H1 (cell line): ENCODE measurements at regions not wholly inside any gene's neighbourhood (a gene's known extent, or its start where the extent isn't known, plus 50 kb on each side); places are given as distances from the start of the nearest gene placed in this dataset.

Experiments used
- CTCF ChIA-PET: fragments of 300-600 bp; sonication (Branson Sonifier 250); formaldehyde crosslinking; loops from one replicate; lab custom pipeline; 2021; ENCODE audit not compliant: partially characterized antibody; lab: Charles Lee
- POLR2A ChIA-PET: fragments of 300-600 bp; sonication (Branson Sonifier 250); formaldehyde crosslinking; loops from one replicate; lab custom pipeline; 2021; ENCODE audit warnings: inconsistent platforms; ENCODE audit not compliant: partially characterized antibody; lab: Charles Lee
- DNase-seq, 2 experiments: peaks; one replicate each; pipeline versions ENCODE4 v3.0.0 to v3.0.0-alpha.2; 2010 to 2022; ENCODE audit warnings: low spot score in 2 of 2, low read depth in 1 of 2, mixed read lengths in 1 of 2
- FAIRE-seq: peaks from 2 replicates; lab custom pipeline; 2011; peaks lifted over from hg19 to GRCh38; lab: Jason Lieb, UNC
- H2AFZ ChIP-seq: 2 replicates; pipeline ENCODE4 v1.8.1; 2012; ENCODE audit warnings: low read length, inconsistent platforms
- H2AK5ac ChIP-seq: 2 replicates; pipeline ENCODE4 v1.6.1; 2013; ENCODE audit warnings: low read depth, low read length
- H2BK120ac ChIP-seq: replicated peaks from 2 replicates; pipeline ENCODE3; 2013; ENCODE audit warnings: low read depth, low read length, inconsistent platforms
- H2BK12ac ChIP-seq: 2 replicates; pipeline ENCODE4 v1.6.1; 2013; ENCODE audit warnings: low read depth, low read length
- H2BK15ac ChIP-seq: 2 replicates; pipeline ENCODE4 v1.6.1; 2013; ENCODE audit warnings: low read length
- H2BK20ac ChIP-seq: 2 replicates; pipeline ENCODE4 v1.6.1; 2013; ENCODE audit warnings: low read length
- H2BK5ac ChIP-seq: 2 replicates; pipeline ENCODE4 v1.6.1; 2013; ENCODE audit warnings: low read depth, low read length
- H3K14ac ChIP-seq: 2 replicates; pipeline ENCODE4 v1.6.1; 2013; ENCODE audit warnings: inconsistent platforms; ENCODE audit not compliant: insufficient read length
- H3K18ac ChIP-seq: 2 replicates; pipeline ENCODE4 v1.6.1; 2013; ENCODE audit warnings: low read length; ENCODE audit errors: extremely low read depth
- H3K23ac ChIP-seq: 2 replicates; pipeline ENCODE4 v1.6.1; 2013; ENCODE audit warnings: inconsistent platforms; ENCODE audit not compliant: insufficient read length
- H3K23me2 ChIP-seq: 2 replicates; pipeline ENCODE4 v1.6.1; 2013; ENCODE audit warnings: low read depth, low read length
- H3K27ac ChIP-seq: 2 replicates; pipeline ENCODE4 v1.6.1; 2011; ENCODE audit warnings: low read depth, low read length, inconsistent platforms
- H3K27me3 ChIP-seq, 4 experiments: replicated peaks in 1 of 4; 1 replicate in 1 of 4; 2 replicates in 3 of 4; pipeline versions ENCODE4 v1.6.1 to v1.8.1; 2011 to 2013; ENCODE audit warnings: low read length in 3 of 4, mild to moderate bottlenecking in 3 of 4, inconsistent platforms in 2 of 4, mixed read lengths in 2 of 4, moderate library complexity in 1 of 4; ENCODE audit not compliant: control insufficient read depth in 3 of 4, insufficient read depth in 3 of 4; ENCODE audit errors: extremely low read depth in 1 of 4
- H3K36me3 ChIP-seq, 4 experiments: 2 replicates each; pipeline versions ENCODE4 v1.6.1 to v1.8.1; 2011 to 2013; ENCODE audit warnings: mild to moderate bottlenecking in 4 of 4, low read length in 3 of 4, moderate library complexity in 2 of 4, control low read depth in 1 of 4, inconsistent platforms in 1 of 4; ENCODE audit not compliant: insufficient read depth in 4 of 4, control insufficient read depth in 2 of 4
- H3K4ac ChIP-seq: replicated peaks from 2 replicates; pipeline ENCODE3; 2013; ENCODE audit warnings: low read length, low read depth, mixed read lengths, inconsistent platforms; ENCODE audit not compliant: insufficient read length
- H3K4me1 ChIP-seq, 4 experiments: replicated peaks in 1 of 4; 1 replicate in 1 of 4; 2 replicates in 3 of 4; pipeline versions ENCODE4 v1.6.1 to v1.8.1; 2011 to 2013; ENCODE audit warnings: low read length in 3 of 4, inconsistent platforms in 2 of 4, mixed read lengths in 1 of 4; ENCODE audit not compliant: insufficient read depth in 4 of 4, control insufficient read depth in 3 of 4
- H3K4me2 ChIP-seq, 2 experiments: 2 replicates each; pipeline versions ENCODE4 v1.6.1 to v1.8.1; 2011 to 2013; ENCODE audit warnings: low read depth in 2 of 2, low read length in 2 of 2, control low read depth in 1 of 2, inconsistent platforms in 1 of 2, mild to moderate bottlenecking in 1 of 2; ENCODE audit not compliant: insufficient read depth in 1 of 2
- H3K4me3 ChIP-seq, 4 experiments: fragments of 200-600, 300-600 bp in 1 of 4; sonication (generic), shearing (Covaris generic), sonication (Bioruptor Twin) in 1 of 4; 2 replicates each; pipeline versions ENCODE4 v1.5.1 to v1.8.1; 2011 to 2016; ENCODE audit warnings: low read length in 4 of 4, low read depth in 3 of 4, control low read depth in 2 of 4, inconsistent platforms in 2 of 4, mild to moderate bottlenecking in 2 of 4, mixed read lengths in 1 of 4, moderate library complexity in 1 of 4; ENCODE audit not compliant: insufficient read depth in 2 of 4; ENCODE audit errors: extremely low read depth in 1 of 4
- H3K56ac ChIP-seq: replicated peaks from 2 replicates; pipeline ENCODE3; 2013; ENCODE audit warnings: low read depth, mild to moderate bottlenecking, mixed read lengths, low read length, inconsistent platforms; ENCODE audit not compliant: insufficient read length
- H3K79me1 ChIP-seq: 2 replicates; pipeline ENCODE4 v1.6.1; 2013; ENCODE audit warnings: low read depth, low read length, control low read depth
- H3K79me2 ChIP-seq, 2 experiments: 2 replicates each; pipeline versions ENCODE4 v1.6.1 to v1.8.1; 2012 to 2013; ENCODE audit warnings: low read length in 2 of 2, mild to moderate bottlenecking in 2 of 2, inconsistent platforms in 1 of 2; ENCODE audit not compliant: insufficient read depth in 2 of 2, control insufficient read depth in 1 of 2
- H3K9ac ChIP-seq, 4 experiments: replicated peaks in 1 of 4; 1 replicate in 1 of 4; 2 replicates in 3 of 4; pipeline versions ENCODE4 v1.6.1 to v1.8.1; 2011 to 2013; ENCODE audit warnings: low read depth in 3 of 4, low read length in 3 of 4, control low read depth in 2 of 4, mild to moderate bottlenecking in 2 of 4, moderate library complexity in 2 of 4, inconsistent platforms in 1 of 4; ENCODE audit errors: extremely low read depth in 1 of 4
- H3K9me3 ChIP-seq, 2 experiments: 2 replicates each; pipeline versions ENCODE4 v1.6.1 to v1.8.1; 2012 to 2013; ENCODE audit warnings: mild to moderate bottlenecking in 2 of 2, moderate library complexity in 2 of 2, control low read depth in 1 of 2, inconsistent platforms in 1 of 2, low read depth in 1 of 2, low read length in 1 of 2, mixed read lengths in 1 of 2; ENCODE audit not compliant: insufficient read depth in 2 of 2
- H4K20me1 ChIP-seq, 2 experiments: replicated peaks in 1 of 2; 2 replicates each; pipeline versions ENCODE3 to v1.8.1; 2011 to 2013; ENCODE audit warnings: inconsistent platforms in 2 of 2, low read length in 2 of 2, mild to moderate bottlenecking in 1 of 2; ENCODE audit not compliant: insufficient read depth in 2 of 2, control insufficient read depth in 1 of 2
- H4K5ac ChIP-seq: 2 replicates; pipeline ENCODE4 v1.6.1; 2013; ENCODE audit warnings: low read length, low read depth, mixed read lengths, inconsistent platforms; ENCODE audit not compliant: insufficient read length
- H4K8ac ChIP-seq: 2 replicates; pipeline ENCODE4 v1.8.0; 2013; ENCODE audit warnings: mild to moderate bottlenecking, moderate library complexity, low read length, inconsistent platforms; ENCODE audit not compliant: insufficient read depth; ENCODE audit errors: extremely low read depth
- H4K91ac ChIP-seq: replicated peaks from 2 replicates; pipeline ENCODE3; 2013; ENCODE audit warnings: low read length, mixed read lengths, inconsistent platforms; ENCODE audit not compliant: insufficient read length
- CBX5 ChIP-seq: fragments of 300-800, 300-1000 bp; sonication (generic); IDR thresholded peaks from 2 replicates; pipeline ENCODE4 v1.7.1; 2016; ENCODE audit warnings: antibody characterized with exemption, low read length, low read depth
- CEBPB ChIP-seq: IDR thresholded peaks from 2 replicates; pipeline ENCODE4 v1.6.1; 2012; ENCODE audit warnings: low read depth, low read length
- EZH2 ChIP-seq: fragments of 200-600 bp; sonication (generic); IDR thresholded peaks from 2 replicates; pipeline ENCODE4 v1.7.1; 2012; ENCODE audit warnings: low read depth, mild to moderate bottlenecking, moderate library complexity, low read length, inconsistent platforms; ENCODE audit not compliant: severe bottlenecking
- KDM5A ChIP-seq: fragments of 200-600 bp; IDR thresholded peaks from 2 replicates; pipeline ENCODE4 v1.7.1; 2012; ENCODE audit warnings: mild to moderate bottlenecking, low read length, inconsistent platforms, mixed read lengths
- RFX5 ChIP-seq: IDR thresholded peaks from 2 replicates; pipeline ENCODE4 v1.6.1; 2011; ENCODE audit warnings: low read depth, low read length, improper control_type of control experiment, borderline replicate concordance
- RXRA ChIP-seq: IDR thresholded peaks from 2 replicates; pipeline ENCODE4 v1.6.1; 2011; ENCODE audit warnings: low read depth, mild to moderate bottlenecking, low read length, moderate library complexity; ENCODE audit not compliant: insufficient read depth
- TAF7 ChIP-seq: optimal IDR thresholded peaks from 2 replicates; pipeline ENCODE3; 2011; ENCODE audit warnings: low read depth, mild to moderate bottlenecking, inconsistent platforms, low read length, moderate library complexity, borderline replicate concordance
- TBP ChIP-seq: IDR thresholded peaks from 2 replicates; pipeline ENCODE4 v1.6.1; 2011; ENCODE audit warnings: low read depth, low read length, improper control_type of control experiment
- TCF12 ChIP-seq: IDR thresholded peaks from 2 replicates; pipeline ENCODE4 v1.6.1; 2011; ENCODE audit warnings: low read depth, mild to moderate bottlenecking, low read length
- TEAD4 ChIP-seq: IDR thresholded peaks from 2 replicates; pipeline ENCODE4 v1.6.1; 2012; ENCODE audit warnings: low read depth, low read length, inconsistent platforms, mixed read lengths
- WGBS, 2 experiments: shearing (Covaris generic) in 1 of 2; methylation state at CpG; one replicate each; pipeline versions ENCODE4 v1.1.6 to v1.1.7; 2013 to 2015; ENCODE audit warnings: low lambda C conversion rate in 2 of 2, mixed read lengths in 2 of 2, inconsistent platforms in 1 of 2, low coverage in 1 of 2, missing lambda C conversion rate in 1 of 2; ENCODE audit not compliant: insufficient replicate concordance in 2 of 2, insufficient coverage in 1 of 2, insufficient read length in 1 of 2; ENCODE audit errors: extremely low coverage in 1 of 2, missing lambda C conversion rate in 1 of 2; 5-methylcytosine and 5-hydroxymethylcytosine counted together
- TF ChIP-seq, protein P1 (sequence below), 3 experiments: IDR thresholded peaks; 1 replicate in 2 of 3; 2 replicates in 1 of 3; pipeline versions ENCODE4 v1.5.1 to v1.6.1; 2011; ENCODE audit warnings: low read length in 3 of 3, mild to moderate bottlenecking in 3 of 3, inconsistent platforms in 2 of 3, low read depth in 1 of 3, moderate library complexity in 1 of 3; ENCODE audit not compliant: insufficient read depth in 1 of 3; ENCODE audit errors: control extremely low read depth in 1 of 3

DNA sequence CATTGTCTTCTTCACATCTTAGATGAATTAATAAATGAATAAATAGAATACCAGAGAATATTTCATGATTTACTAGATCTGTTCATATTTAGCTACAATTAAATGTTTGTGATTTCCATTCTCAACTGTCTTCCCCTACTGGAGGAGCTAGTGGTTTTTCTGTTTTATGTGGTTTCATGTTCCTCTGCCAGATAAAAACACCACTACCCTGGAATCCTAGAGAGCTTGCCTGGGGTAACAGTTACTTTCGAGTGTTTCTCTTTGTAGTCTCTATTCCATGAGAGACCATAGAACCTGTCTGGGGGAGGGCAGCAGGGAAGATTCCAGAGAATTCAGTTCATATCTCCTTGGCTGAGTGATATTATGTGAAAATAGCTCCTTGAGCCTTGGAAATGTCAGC, 349.2 kb downstream of the INSIG2 start (continued):
- TF ChIP-seq CEBPB: no peak

DNA sequence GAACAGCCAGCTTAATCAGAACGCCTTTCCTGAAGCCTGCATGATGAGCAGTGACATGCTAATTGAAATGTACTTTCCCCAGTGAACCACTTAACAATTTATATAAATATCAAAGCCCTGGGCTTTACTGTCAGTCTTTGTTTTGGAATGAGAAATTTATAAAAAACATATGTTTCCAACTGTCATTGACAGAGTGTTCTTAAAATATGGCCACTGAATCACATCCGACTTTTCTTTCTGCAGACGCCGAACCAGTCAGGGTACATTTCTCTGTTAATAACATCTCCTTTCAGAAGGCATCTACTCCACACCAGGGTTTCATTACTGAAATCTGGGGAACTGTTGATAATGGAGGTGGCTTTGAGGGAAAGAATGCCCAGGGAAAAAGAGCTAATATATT, 343.7 kb downstream of the INSIG2 start:
- no peak for TF ChIP-seq TCF12
- no peak for TF ChIP-seq RFX5
- TF ChIP-seq TEAD4: no peak
- TF ChIP-seq RXRA: no peak
- TF ChIP-seq KDM5A: no peak
- TF ChIP-seq TAF7: no peak
- TF ChIP-seq CBX5: no peak
- no peak for TF ChIP-seq TBP
- no peak for TF ChIP-seq EZH2
- TF ChIP-seq, protein P1, sequence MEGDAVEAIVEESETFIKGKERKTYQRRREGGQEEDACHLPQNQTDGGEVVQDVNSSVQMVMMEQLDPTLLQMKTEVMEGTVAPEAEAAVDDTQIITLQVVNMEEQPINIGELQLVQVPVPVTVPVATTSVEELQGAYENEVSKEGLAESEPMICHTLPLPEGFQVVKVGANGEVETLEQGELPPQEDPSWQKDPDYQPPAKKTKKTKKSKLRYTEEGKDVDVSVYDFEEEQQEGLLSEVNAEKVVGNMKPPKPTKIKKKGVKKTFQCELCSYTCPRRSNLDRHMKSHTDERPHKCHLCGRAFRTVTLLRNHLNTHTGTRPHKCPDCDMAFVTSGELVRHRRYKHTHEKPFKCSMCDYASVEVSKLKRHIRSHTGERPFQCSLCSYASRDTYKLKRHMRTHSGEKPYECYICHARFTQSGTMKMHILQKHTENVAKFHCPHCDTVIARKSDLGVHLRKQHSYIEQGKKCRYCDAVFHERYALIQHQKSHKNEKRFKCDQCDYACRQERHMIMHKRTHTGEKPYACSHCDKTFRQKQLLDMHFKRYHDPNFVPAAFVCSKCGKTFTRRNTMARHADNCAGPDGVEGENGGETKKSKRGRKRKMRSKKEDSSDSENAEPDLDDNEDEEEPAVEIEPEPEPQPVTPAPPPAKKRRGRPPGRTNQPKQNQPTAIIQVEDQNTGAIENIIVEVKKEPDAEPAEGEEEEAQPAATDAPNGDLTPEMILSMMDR (IDR thresholded peaks at IDR 0.05; ENCODE audit: control extremely low read depth in 1 of 3, insufficient read depth in 1 of 3, low read depth in 1 of 3, low read length in 3 of 3): no peak
- no peak overlapping the region for H3K56ac ChIP-seq
- H2BK12ac ChIP-seq: no peak overlapping the region
- H3K23ac ChIP-seq: no peak overlapping the region
- no peak for FAIRE-seq
- H3K4ac ChIP-seq: no peak overlapping the region
- no peaks in the 10 kb centered on the region for H3K23me2 ChIP-seq
- H2BK20ac ChIP-seq: no peak overlapping the region
- H3K18ac ChIP-seq: no peak overlapping the region
- no peaks in the 10 kb centered on the region for H3K79me1 ChIP-seq
- ChIA-PET POLR2A (no interaction called here), CTCF (interaction anchor here (0.7 to 1.7 kb wide), 13 partner anchors 10 to 450 kb away, joined by 3 to 7 read pairs (median 3); no protein-coding TSS in a partner anchor)
- no peaks in the 10 kb centered on the region for H3K27me3 ChIP-seq
- no peak overlapping the region for H2BK5ac ChIP-seq
- H3K9me3 ChIP-seq: peaks cover 5 to 9% of the 10 kb centered on the region in 2 experiments; a peak in 2 of 4 replicates
- H3K27ac ChIP-seq: no peak overlapping the region
- H3K4me3 ChIP-seq: no peak overlapping the region
- H3K36me3 ChIP-seq: no peaks in the 10 kb centered on the region
- no peak for DNase-seq
- no peak overlapping the region for H2BK15ac ChIP-seq
- no peak overlapping the region for H2AK5ac ChIP-seq
- H3K4me2 ChIP-seq: no peak overlapping the region
- WGBS, 2 experiments: 79% methylated on average over 4 of the region's 4 CpGs; no CpG with 5 or more reads in 1 of the 2 experiments
- H4K20me1 ChIP-seq: no peaks in the 10 kb centered on the region
- no peaks in the 10 kb centered on the region for H3K79me2 ChIP-seq
- H4K5ac ChIP-seq: no peak overlapping the region
- no peak overlapping the region for H2BK120ac ChIP-seq
- H2AFZ ChIP-seq: no peak overlapping the region
- peaks cover 0 to 3% (median 0%) of the 10 kb centered on the region in 4 experiments; a peak in 2 of 7 replicates for H3K4me1 ChIP-seq
- H3K9ac ChIP-seq: no peak overlapping the region
- no peak overlapping the region for H4K8ac ChIP-seq
- H3K14ac ChIP-seq: no peak overlapping the region
- H4K91ac ChIP-seq: no peak overlapping the region
